WTC11 (cell line): ENCODE measurements at regions not wholly inside any gene's neighbourhood (a gene's known extent, or its start where the extent isn't known, plus 50 kb on each side); places are given as distances from the start of the nearest gene placed in this dataset.

ENCODE experiments used
- KAT7 ChIP-seq: sonication (generic); formaldehyde crosslinking; IDR thresholded peaks from 2 replicates; pipeline ENCODE4 v1.8.1; 2023; ENCODE audit warnings: missing genetic modification reagents, mild to moderate bottlenecking, borderline replicate concordance
- NR3C1 ChIP-seq: sonication (generic); formaldehyde crosslinking; conservative IDR thresholded peaks from 2 replicates; pipeline ENCODE4 v1.8.1; 2023; ENCODE audit warnings: low read depth, mild to moderate bottlenecking, missing genetic modification reagents
- SMAD3 ChIP-seq: sonication (generic); formaldehyde crosslinking; IDR thresholded peaks from 2 replicates; pipeline ENCODE4 v1.8.0; 2022; ENCODE audit warnings: missing genetic modification reagents, mild to moderate bottlenecking, borderline replicate concordance
- ZNF232 ChIP-seq: sonication (generic); formaldehyde crosslinking; IDR thresholded peaks from 2 replicates; pipeline ENCODE4 v1.8.0; 2022; ENCODE audit warnings: mild to moderate bottlenecking, missing genetic modification reagents
- ZNF317 ChIP-seq: sonication (generic); formaldehyde crosslinking; IDR thresholded peaks from 2 replicates; pipeline ENCODE4 v1.8.1; 2023; ENCODE audit warnings: low read depth, mild to moderate bottlenecking, moderate library complexity, missing genetic modification reagents, borderline replicate concordance
- ZNF416 ChIP-seq: fragments of 250-450 bp; sonication (Bioruptor Pico); IDR thresholded peaks from 2 replicates; pipeline ENCODE4 v1.9.0; 2021; ENCODE audit warnings: mild to moderate bottlenecking, inconsistent platforms
- TF ChIP-seq, protein P1 (sequence below): fragments of 200-600 bp; IDR thresholded peaks from 2 replicates; pipeline ENCODE4 v1.8.0; 2022; ENCODE audit warnings: antibody characterized with exemption
- TF ChIP-seq, protein P2 (sequence below): sonication (generic); formaldehyde crosslinking; IDR thresholded peaks from 2 replicates; pipeline ENCODE4 v1.8.1; 2023; ENCODE audit warnings: mild to moderate bottlenecking, missing genetic modification reagents, borderline replicate concordance
- TF ChIP-seq, protein P3 (sequence below): sonication (generic); formaldehyde crosslinking; IDR thresholded peaks from 2 replicates; pipeline ENCODE4 v1.8.1; 2022; ENCODE audit warnings: low read depth, missing genetic modification reagents, borderline replicate concordance
- TF ChIP-seq, protein P4 (sequence below): sonication (generic); formaldehyde crosslinking; IDR thresholded peaks from 2 replicates; pipeline ENCODE4 v1.8.0; 2022; ENCODE audit warnings: mild to moderate bottlenecking, missing genetic modification reagents
- TF ChIP-seq, protein P5 (sequence below): sonication (generic); formaldehyde crosslinking; IDR thresholded peaks from 2 replicates; pipeline ENCODE4 v1.8.1; 2023; ENCODE audit warnings: mild to moderate bottlenecking, missing genetic modification reagents, moderate library complexity

DNA sequence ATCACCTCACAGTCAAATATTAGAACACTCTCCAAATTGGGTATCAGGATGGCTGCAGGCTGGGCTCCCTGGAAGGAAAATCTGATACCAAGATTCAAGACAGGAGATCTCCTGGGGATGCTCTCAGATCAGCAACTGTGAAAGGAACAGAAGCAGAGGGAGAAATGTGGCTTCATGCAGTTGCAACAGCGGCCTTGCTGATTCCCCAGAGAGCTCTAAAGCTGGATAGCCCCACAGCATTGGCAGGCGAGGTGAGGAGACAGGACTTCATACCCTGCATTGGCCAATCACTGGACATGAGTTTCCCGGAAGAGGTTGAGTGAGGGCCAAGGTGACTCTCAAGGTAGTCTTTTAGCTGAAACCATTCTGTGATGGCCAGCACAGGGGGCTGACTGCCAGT, 190.6 kb downstream of the PTPN20 start:
- TF ChIP-seq, protein P1, sequence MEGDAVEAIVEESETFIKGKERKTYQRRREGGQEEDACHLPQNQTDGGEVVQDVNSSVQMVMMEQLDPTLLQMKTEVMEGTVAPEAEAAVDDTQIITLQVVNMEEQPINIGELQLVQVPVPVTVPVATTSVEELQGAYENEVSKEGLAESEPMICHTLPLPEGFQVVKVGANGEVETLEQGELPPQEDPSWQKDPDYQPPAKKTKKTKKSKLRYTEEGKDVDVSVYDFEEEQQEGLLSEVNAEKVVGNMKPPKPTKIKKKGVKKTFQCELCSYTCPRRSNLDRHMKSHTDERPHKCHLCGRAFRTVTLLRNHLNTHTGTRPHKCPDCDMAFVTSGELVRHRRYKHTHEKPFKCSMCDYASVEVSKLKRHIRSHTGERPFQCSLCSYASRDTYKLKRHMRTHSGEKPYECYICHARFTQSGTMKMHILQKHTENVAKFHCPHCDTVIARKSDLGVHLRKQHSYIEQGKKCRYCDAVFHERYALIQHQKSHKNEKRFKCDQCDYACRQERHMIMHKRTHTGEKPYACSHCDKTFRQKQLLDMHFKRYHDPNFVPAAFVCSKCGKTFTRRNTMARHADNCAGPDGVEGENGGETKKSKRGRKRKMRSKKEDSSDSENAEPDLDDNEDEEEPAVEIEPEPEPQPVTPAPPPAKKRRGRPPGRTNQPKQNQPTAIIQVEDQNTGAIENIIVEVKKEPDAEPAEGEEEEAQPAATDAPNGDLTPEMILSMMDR: no peak
- no peak for TF ChIP-seq NR3C1 (CRISPR knock-in tag)
- no peak for TF ChIP-seq ZNF232 (CRISPR knock-in tag)
- no peak for TF ChIP-seq ZNF416 (CRISPR knock-in tag)
- TF ChIP-seq SMAD3 (CRISPR knock-in tag): no peak
- TF ChIP-seq KAT7 (CRISPR knock-in tag): no peak
- TF ChIP-seq, protein P2, sequence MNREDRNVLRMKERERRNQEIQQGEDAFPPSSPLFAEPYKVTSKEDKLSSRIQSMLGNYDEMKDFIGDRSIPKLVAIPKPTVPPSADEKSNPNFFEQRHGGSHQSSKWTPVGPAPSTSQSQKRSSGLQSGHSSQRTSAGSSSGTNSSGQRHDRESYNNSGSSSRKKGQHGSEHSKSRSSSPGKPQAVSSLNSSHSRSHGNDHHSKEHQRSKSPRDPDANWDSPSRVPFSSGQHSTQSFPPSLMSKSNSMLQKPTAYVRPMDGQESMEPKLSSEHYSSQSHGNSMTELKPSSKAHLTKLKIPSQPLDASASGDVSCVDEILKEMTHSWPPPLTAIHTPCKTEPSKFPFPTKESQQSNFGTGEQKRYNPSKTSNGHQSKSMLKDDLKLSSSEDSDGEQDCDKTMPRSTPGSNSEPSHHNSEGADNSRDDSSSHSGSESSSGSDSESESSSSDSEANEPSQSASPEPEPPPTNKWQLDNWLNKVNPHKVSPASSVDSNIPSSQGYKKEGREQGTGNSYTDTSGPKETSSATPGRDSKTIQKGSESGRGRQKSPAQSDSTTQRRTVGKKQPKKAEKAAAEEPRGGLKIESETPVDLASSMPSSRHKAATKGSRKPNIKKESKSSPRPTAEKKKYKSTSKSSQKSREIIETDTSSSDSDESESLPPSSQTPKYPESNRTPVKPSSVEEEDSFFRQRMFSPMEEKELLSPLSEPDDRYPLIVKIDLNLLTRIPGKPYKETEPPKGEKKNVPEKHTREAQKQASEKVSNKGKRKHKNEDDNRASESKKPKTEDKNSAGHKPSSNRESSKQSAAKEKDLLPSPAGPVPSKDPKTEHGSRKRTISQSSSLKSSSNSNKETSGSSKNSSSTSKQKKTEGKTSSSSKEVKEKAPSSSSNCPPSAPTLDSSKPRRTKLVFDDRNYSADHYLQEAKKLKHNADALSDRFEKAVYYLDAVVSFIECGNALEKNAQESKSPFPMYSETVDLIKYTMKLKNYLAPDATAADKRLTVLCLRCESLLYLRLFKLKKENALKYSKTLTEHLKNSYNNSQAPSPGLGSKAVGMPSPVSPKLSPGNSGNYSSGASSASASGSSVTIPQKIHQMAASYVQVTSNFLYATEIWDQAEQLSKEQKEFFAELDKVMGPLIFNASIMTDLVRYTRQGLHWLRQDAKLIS (CRISPR knock-in tag): no peak
- TF ChIP-seq ZNF317 (CRISPR knock-in tag): no peak
- TF ChIP-seq, protein P3, sequence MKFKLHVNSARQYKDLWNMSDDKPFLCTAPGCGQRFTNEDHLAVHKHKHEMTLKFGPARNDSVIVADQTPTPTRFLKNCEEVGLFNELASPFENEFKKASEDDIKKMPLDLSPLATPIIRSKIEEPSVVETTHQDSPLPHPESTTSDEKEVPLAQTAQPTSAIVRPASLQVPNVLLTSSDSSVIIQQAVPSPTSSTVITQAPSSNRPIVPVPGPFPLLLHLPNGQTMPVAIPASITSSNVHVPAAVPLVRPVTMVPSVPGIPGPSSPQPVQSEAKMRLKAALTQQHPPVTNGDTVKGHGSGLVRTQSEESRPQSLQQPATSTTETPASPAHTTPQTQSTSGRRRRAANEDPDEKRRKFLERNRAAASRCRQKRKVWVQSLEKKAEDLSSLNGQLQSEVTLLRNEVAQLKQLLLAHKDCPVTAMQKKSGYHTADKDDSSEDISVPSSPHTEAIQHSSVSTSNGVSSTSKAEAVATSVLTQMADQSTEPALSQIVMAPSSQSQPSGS (CRISPR knock-in tag): no peak
- TF ChIP-seq, protein P4, sequence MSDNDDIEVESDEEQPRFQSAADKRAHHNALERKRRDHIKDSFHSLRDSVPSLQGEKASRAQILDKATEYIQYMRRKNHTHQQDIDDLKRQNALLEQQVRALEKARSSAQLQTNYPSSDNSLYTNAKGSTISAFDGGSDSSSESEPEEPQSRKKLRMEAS (CRISPR knock-in tag): no peak
- TF ChIP-seq, protein P5, sequence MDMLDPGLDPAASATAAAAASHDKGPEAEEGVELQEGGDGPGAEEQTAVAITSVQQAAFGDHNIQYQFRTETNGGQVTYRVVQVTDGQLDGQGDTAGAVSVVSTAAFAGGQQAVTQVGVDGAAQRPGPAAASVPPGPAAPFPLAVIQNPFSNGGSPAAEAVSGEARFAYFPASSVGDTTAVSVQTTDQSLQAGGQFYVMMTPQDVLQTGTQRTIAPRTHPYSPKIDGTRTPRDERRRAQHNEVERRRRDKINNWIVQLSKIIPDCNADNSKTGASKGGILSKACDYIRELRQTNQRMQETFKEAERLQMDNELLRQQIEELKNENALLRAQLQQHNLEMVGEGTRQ (CRISPR knock-in tag): no peak
